IMR-90 (cell line): ENCODE measurements at regions not wholly inside any gene's neighbourhood (a gene's known extent, or its start where the extent isn't known, plus 50 kb on each side); places are given as distances from the start of the nearest gene placed in this dataset.

Experiments used
- ATAC-seq: fragments of 200-7000 bp; cut with Tn5 transposase; 2 replicates; pipeline ENCODE4 v1.9.1; 2020; ENCODE audit warnings: low read depth, mild to moderate bottlenecking, moderate library complexity
- BruUV-seq: library from RNA; stranded (reverse); fragments of 400-500 nt; replicated peaks from 2 replicates; lab custom pipeline; 2021; lab: Mats Ljungman, UMichigan
- CTCF ChIA-PET: fragments of 300-600 bp; formaldehyde crosslinking; extraction: SDS; loops from one replicate; lab custom pipeline; 2021; ENCODE audit warnings: antibody characterized with exemption; lab: Yijun Ruan, JAX
- POLR2A ChIA-PET: fragments of 300-600 bp; sonication (Branson Sonifier 250); formaldehyde crosslinking; loops from one replicate; lab custom pipeline; 2022; ENCODE audit warnings: antibody characterized with exemption; ENCODE audit not compliant: unreplicated experiment; lab: Charles Lee
- DNase-seq: peaks from one replicate; pipeline ENCODE4 v3.0.0; 2013
- H2AFZ ChIP-seq: replicated peaks from 2 replicates; pipeline ENCODE3; 2013; ENCODE audit warnings: low read length, mild to moderate bottlenecking; ENCODE audit not compliant: poor library complexity
- H2AK5ac ChIP-seq: 2 replicates; pipeline ENCODE4 v1.6.1; 2013; ENCODE audit warnings: low read depth, low read length, inconsistent platforms
- H2AK9ac ChIP-seq: replicated peaks from 2 replicates; pipeline ENCODE3; 2013; ENCODE audit warnings: mild to moderate bottlenecking, low read depth, low read length, moderate library complexity; ENCODE audit not compliant: poor library complexity
- H2BK120ac ChIP-seq: 2 replicates; pipeline ENCODE4 v1.6.1; 2013; ENCODE audit warnings: low read depth, low read length, inconsistent platforms
- H2BK15ac ChIP-seq: 3 replicates; pipeline ENCODE4 v1.6.1; 2013; ENCODE audit warnings: low read depth, low read length, inconsistent platforms
- H2BK20ac ChIP-seq: 2 replicates; pipeline ENCODE4 v1.6.1; 2013; ENCODE audit warnings: low read depth, mild to moderate bottlenecking, inconsistent platforms, low read length, moderate library complexity
- H2BK5ac ChIP-seq: 2 replicates; pipeline ENCODE4 v1.6.1; 2013; ENCODE audit warnings: mild to moderate bottlenecking, low read depth, low read length, inconsistent platforms; ENCODE audit not compliant: poor library complexity, severe bottlenecking
- H3K14ac ChIP-seq: replicated peaks from 2 replicates; pipeline ENCODE4 v1.6.1; 2013; ENCODE audit warnings: low read depth, low read length, inconsistent platforms
- H3K18ac ChIP-seq: 2 replicates; pipeline ENCODE4 v1.6.1; 2013; ENCODE audit warnings: low read depth, low read length, control low read depth
- H3K23ac ChIP-seq: 2 replicates; pipeline ENCODE4 v1.6.1; 2013; ENCODE audit warnings: low read depth, low read length, inconsistent platforms
- H3K27ac ChIP-seq: 2 replicates; pipeline ENCODE4 v1.5.1; 2013; ENCODE audit warnings: mild to moderate bottlenecking, control low read depth, low read length; ENCODE audit not compliant: insufficient read depth
- H3K27me3 ChIP-seq: 2 replicates; pipeline ENCODE4 v1.6.1; 2013; ENCODE audit warnings: low read length; ENCODE audit not compliant: control insufficient read depth, insufficient read depth
- H3K36me3 ChIP-seq: 2 replicates; pipeline ENCODE4 v1.6.1; 2013; ENCODE audit warnings: low read length, mixed read lengths; ENCODE audit not compliant: control insufficient read depth, insufficient read depth
- H3K4ac ChIP-seq: 2 replicates; pipeline ENCODE4 v1.6.1; 2013; ENCODE audit warnings: low read depth, low read length, inconsistent platforms
- H3K4me1 ChIP-seq: 2 replicates; pipeline ENCODE4 v1.6.1; 2013; ENCODE audit warnings: low read length, mixed read lengths; ENCODE audit not compliant: control insufficient read depth, insufficient read depth
- H3K4me2 ChIP-seq: 2 replicates; pipeline ENCODE4 v1.6.1; 2013; ENCODE audit warnings: low read depth, mild to moderate bottlenecking, control low read depth, low read length, moderate library complexity
- H3K4me3 ChIP-seq: 2 replicates; pipeline ENCODE4 v1.5.1; 2013; ENCODE audit warnings: low read depth, mild to moderate bottlenecking, control low read depth, low read length, moderate library complexity; ENCODE audit not compliant: insufficient read depth
- H3K56ac ChIP-seq: 2 replicates; pipeline ENCODE4 v1.6.1; 2013; ENCODE audit warnings: low read length, inconsistent platforms; ENCODE audit not compliant: insufficient read depth; ENCODE audit errors: extremely low read depth
- H3K79me1 ChIP-seq, 2 experiments: 2 replicates each; pipeline ENCODE4 v1.6.1; 2013; ENCODE audit warnings: low read length in 2 of 2, inconsistent platforms in 1 of 2, low read depth in 1 of 2
- H3K9ac ChIP-seq: 2 replicates; pipeline ENCODE4 v1.6.1; 2013; ENCODE audit warnings: low read depth, low read length, control low read depth
- H3K9me1 ChIP-seq: 2 replicates; pipeline ENCODE4 v1.6.1; 2013; ENCODE audit warnings: low read length, inconsistent platforms; ENCODE audit not compliant: insufficient read depth
- H3K9me3 ChIP-seq: 2 replicates; pipeline ENCODE4 v1.6.1; 2013; ENCODE audit warnings: low read length; ENCODE audit not compliant: control insufficient read depth, insufficient read depth
- H4K20me1 ChIP-seq: 2 replicates; pipeline ENCODE4 v1.6.1; 2013; ENCODE audit warnings: low read length, inconsistent platforms; ENCODE audit not compliant: insufficient read depth
- H4K5ac ChIP-seq: 2 replicates; pipeline ENCODE4 v1.6.1; 2013; ENCODE audit warnings: mild to moderate bottlenecking, low read depth, low read length, control low read depth
- H4K8ac ChIP-seq, 2 experiments: 2 replicates each; pipeline ENCODE4 v1.6.1; 2013; ENCODE audit warnings: low read depth in 2 of 2, low read length in 2 of 2, control low read depth in 1 of 2, inconsistent platforms in 1 of 2
- H4K91ac ChIP-seq: 2 replicates; pipeline ENCODE4 v1.6.1; 2013; ENCODE audit warnings: low read depth, low read length, inconsistent platforms; ENCODE audit not compliant: insufficient read depth
- BHLHE40 ChIP-seq: fragments of 150-350 bp; IDR thresholded peaks from 2 replicates; pipeline ENCODE4 v1.6.1; 2016; ENCODE audit warnings: mild to moderate bottlenecking, low read depth, low read length
- CHD1 ChIP-seq: IDR thresholded peaks from 2 replicates; pipeline ENCODE4 v1.6.1; 2012; ENCODE audit warnings: low read depth, low read length, improper control_type of control experiment
- MXI1 ChIP-seq: IDR thresholded peaks from 2 replicates; pipeline ENCODE4 v1.6.1; 2012; ENCODE audit warnings: low read depth, mild to moderate bottlenecking, low read length, moderate library complexity, borderline replicate concordance
- POLR2A ChIP-seq: IDR thresholded peaks from 2 replicates; pipeline ENCODE4 v1.6.1; 2012; ENCODE audit warnings: mild to moderate bottlenecking, low read depth, low read length
- SMC3 ChIP-seq: fragments of 150-350 bp; IDR thresholded peaks from 2 replicates; pipeline ENCODE4 v1.6.1; 2016; ENCODE audit warnings: low read depth, mild to moderate bottlenecking, antibody characterized with exemption, low read length, moderate library complexity
- WGBS, 2 experiments: methylation state at CpG; one replicate each; pipeline versions ENCODE4 v1.1.5 to v1.1.7; 2013; ENCODE audit warnings: missing lambda C conversion rate in 2 of 2; ENCODE audit not compliant: insufficient read length in 1 of 2; ENCODE audit errors: extremely low coverage in 2 of 2; 5-methylcytosine and 5-hydroxymethylcytosine counted together
- dilution Hi-C: fragments of 300-500 bp; cut with HindIII; formaldehyde crosslinking; loops from one replicate; pipeline ENCODE4 v1.14.3; 2018; ENCODE audit warnings: low sequenced_read_pairs; ENCODE audit not compliant: unreplicated experiment
- in situ Hi-C: fragments of 300-500 bp; cut with MboI; formaldehyde crosslinking; loops from 3 replicates; pipeline ENCODE4 v1.14.3; 2019; ENCODE audit warnings: low sequenced_read_pairs, inconsistent platforms, mixed read lengths
- intact Hi-C: fragments of 100-400 bp; cut with micrococcal nuclease; formaldehyde crosslinking; loops from 2 replicates; pipeline ENCODE4 v1.10.0; 2022

- Histone ChIP-seq H3K9me3 (no peaks in the 10 kb centered on the region), H2BK20ac (no peak overlapping the region), H2BK120ac (no peak overlapping the region), H4K5ac (no peak overlapping the region), H3K36me3 (no peaks in the 10 kb centered on the region), H4K91ac (no peak overlapping the region), H4K8ac (no peak overlapping the region), H2AK5ac (no peak overlapping the region), H3K9me1 (no peaks in the 10 kb centered on the region), H3K27ac (no peak overlapping the region), H2AK9ac (no peak overlapping the region), H3K56ac (no peak overlapping the region), H2AFZ (no peak overlapping the region), H4K20me1 (no peaks in the 10 kb centered on the region), H3K18ac (no peak overlapping the region), H3K4me2 (no peak overlapping the region), H2BK5ac (no peak overlapping the region), H3K9ac (no peak overlapping the region), H3K14ac (no peak overlapping the region), H3K4me3 (no peak overlapping the region), H3K4ac (no peak overlapping the region), H3K4me1 (no peaks in the 10 kb centered on the region), H3K23ac (no peak overlapping the region), H3K27me3 (no peaks in the 10 kb centered on the region), H2BK15ac (no peak overlapping the region), H3K79me1 (no peaks in the 10 kb centered on the region)
- ATAC-seq (peak; percentile 40), DNase-seq (peak; percentile 36)
- WGBS, 2 experiments, result no CpG with 5 or more reads among the region's 3 CpGs
- intact Hi-C loops, result no loop called here
- ChIA-PET POLR2A (no interaction called here), CTCF (no interaction called here)
- dilution Hi-C loops, result loop anchor here (25.0 kb wide), 1 partner anchor 244 kb away; no protein-coding TSS in a partner anchor
- TF ChIP-seq SMC3 (no peak), CHD1 (no peak), MXI1 (no peak), POLR2A (no peak), BHLHE40 (no peak)
- BruUV-seq, result no TSS peak
- in situ Hi-C loops, result no loop called here
Observed at GRCh38 chr2:20930928-20931327, 108.0 kb upstream of the LDAH start.
